Body of pancreas (tissue), 4 donors: ENCODE measurements at regions not wholly inside any gene's neighbourhood (a gene's known extent, or its start where the extent isn't known, plus 50 kb on each side); places are given as distances from the start of the nearest gene placed in this dataset.

ENCODE experiments used
- ATAC-seq: fragments of 150-250 bp; one replicate; pipeline ENCODE4 v1.9.1; 2016
- DNase-seq, 4 donors: peaks; one replicate each; pipeline ENCODE4 v3.0.0-alpha.2; 2019
- H3K27ac ChIP-seq, 4 donors: fragments of 200-600 bp; sonication (generic); 1 replicate in 3 of 4; 2 replicates in 1 of 4; pipeline versions ENCODE4 v1.5.1 to v1.6.1; 2016 to 2019; ENCODE audit warnings: mild to moderate bottlenecking in 1 of 4, mixed read lengths in 1 of 4, moderate library complexity in 1 of 4
- H3K27me3 ChIP-seq, 2 donors: fragments of 200-600 bp; sonication (generic); one replicate each; pipeline ENCODE4 v1.6.0; 2016; ENCODE audit warnings: mild to moderate bottlenecking in 1 of 2
- H3K36me3 ChIP-seq, 2 donors: fragments of 200-600 bp; sonication (generic); replicated peaks in 1 of 2; 2 replicates each; pipeline ENCODE4 v1.5.1; 2016; ENCODE audit warnings: low read depth in 2 of 2; ENCODE audit not compliant: insufficient read depth in 1 of 2
- H3K4me1 ChIP-seq: fragments of 200-600 bp; sonication (generic); one replicate; pipeline ENCODE4 v1.6.0; 2016
- H3K4me3 ChIP-seq, 2 donors: fragments of 200-600 bp; sonication (generic); 1 replicate in 1 of 2; 2 replicates in 1 of 2; pipeline ENCODE4 v1.5.1; 2016 to 2019
- H3K9me3 ChIP-seq, 3 donors: fragments of 200-600 bp; sonication (generic); 1 replicate in 2 of 3; 2 replicates in 1 of 3; pipeline ENCODE4 v1.5.1; 2016
- CTCF ChIP-seq, 7 experiments: fragments of 450-650 bp in 4 of 7; fragments of 200-600 bp in 3 of 7; sonication (generic) in 3 of 7; IDR thresholded peaks; one replicate each; pipeline ENCODE4 v1.5.1; 2016 to 2019; ENCODE audit warnings: antibody characterized with exemption in 7 of 7
- POLR2A ChIP-seq, 3 donors: fragments of 450-650 bp; IDR thresholded peaks; one replicate each; pipeline ENCODE4 v1.6.1; 2016; ENCODE audit warnings: antibody characterized with exemption in 3 of 3, mild to moderate bottlenecking in 2 of 3
- WGBS, 2 donors: methylation state at CpG; one replicate each; pipeline ENCODE4 v1.1.5; 2017; 5-methylcytosine and 5-hydroxymethylcytosine counted together
- intact Hi-C: fragments of 100-400 bp; cut with DNase I; formaldehyde crosslinking; loops from one replicate; pipeline ENCODE4 v1.15.1; 2023

- TF ChIP-seq CTCF (IDR thresholded peaks at IDR 0.05) (no peak), POLR2A (IDR thresholded peaks at IDR 0.05) (no peak)
- Histone ChIP-seq H3K4me3 (no peak overlapping the region), H3K27ac (peak overlapping the region in 1 of 4 donors; percentile 5), H3K36me3 (no peaks in the 10 kb centered on the region), H3K9me3 (no peaks in the 10 kb centered on the region), H3K27me3 (no peaks in the 10 kb centered on the region), H3K4me1 (peaks cover 26% of the 10 kb centered on the region)
- ATAC-seq, result peak; percentile 49
- no peak for DNase-seq
- WGBS, 2 donors, result 36% methylated on average over 5 of the region's 5 CpGs
- intact Hi-C loops, result no loop called here
These were observed 276.1 kb downstream of the NFKBIZ start for GRCh38 chr3:102125197-102125993.

- intact Hi-C loops, result no loop called here
- Histone ChIP-seq H3K4me3 (no peak overlapping the region), H3K4me1 (peaks cover 29% of the 10 kb centered on the region), H3K9me3 (no peaks in the 10 kb centered on the region), H3K27me3 (no peaks in the 10 kb centered on the region), H3K27ac (no peak overlapping the region), H3K36me3 (no peaks in the 10 kb centered on the region)
- DNase-seq (no peak), ATAC-seq (no peak)
- TF ChIP-seq POLR2A (IDR thresholded peaks at IDR 0.05) (no peak), CTCF (IDR thresholded peaks at IDR 0.05) (no peak)
- WGBS, 2 donors, result 86 to 100% methylated on average over 1 of the region's 1 CpG
These were observed 276.7 kb downstream of the NFKBIZ start for GRCh38 chr3:102125994-102126368.

- no peaks in the 10 kb centered on the region for H3K27me3 ChIP-seq
- H3K36me3 ChIP-seq, result no peaks in the 10 kb centered on the region
- intact Hi-C loops, result no loop called here
- 36 to 44% methylated on average over 3 of the region's 3 CpGs for WGBS, 2 donors
- no peaks in the 10 kb centered on the region for H3K9me3 ChIP-seq
- DNase-seq, result peak; percentile 11 to 42 (median 29)
- H3K4me1 ChIP-seq, result peaks cover 17% of the 10 kb centered on the region
- peak overlapping the region in 2 of 4 donors; percentile 38 to 57 for H3K27ac ChIP-seq
- peak; percentile 91 for ATAC-seq
- no peak overlapping the region for H3K4me3 ChIP-seq
- TF ChIP-seq POLR2A (IDR thresholded peaks at IDR 0.05) (no peak), CTCF (IDR thresholded peaks at IDR 0.05) (no peak)
These were observed 280.7 kb downstream of the NFKBIZ start for GRCh38 chr3:102129760-102130608.

- no peak for TF ChIP-seq CTCF (IDR thresholded peaks at IDR 0.05)
- no peak for TF ChIP-seq POLR2A (IDR thresholded peaks at IDR 0.05)
- Histone ChIP-seq H3K36me3 (no peaks in the 10 kb centered on the region), H3K4me3 (no peak overlapping the region), H3K9me3 (no peaks in the 10 kb centered on the region), H3K27me3 (no peaks in the 10 kb centered on the region), H3K27ac (no peak overlapping the region), H3K4me1 (peaks cover 9% of the 10 kb centered on the region)
- intact Hi-C loops, result no loop called here
- ATAC-seq, result no peak
- no peak for DNase-seq
These were observed 283.1 kb downstream of the NFKBIZ start for GRCh38 chr3:102132370-102132769.
